Limb (tissue), 2 donors: ENCODE measurements at regions not wholly inside any gene's neighbourhood (a gene's known extent, or its start where the extent isn't known, plus 50 kb on each side); places are given as distances from the start of the nearest gene placed in this dataset.

ENCODE experiments used
- DNase-seq, 2 donors: peaks; one replicate each; pipeline ENCODE4 v3.0.0-alpha.2; 2016; ENCODE audit errors: extremely low spot score in 2 of 2

DNA sequence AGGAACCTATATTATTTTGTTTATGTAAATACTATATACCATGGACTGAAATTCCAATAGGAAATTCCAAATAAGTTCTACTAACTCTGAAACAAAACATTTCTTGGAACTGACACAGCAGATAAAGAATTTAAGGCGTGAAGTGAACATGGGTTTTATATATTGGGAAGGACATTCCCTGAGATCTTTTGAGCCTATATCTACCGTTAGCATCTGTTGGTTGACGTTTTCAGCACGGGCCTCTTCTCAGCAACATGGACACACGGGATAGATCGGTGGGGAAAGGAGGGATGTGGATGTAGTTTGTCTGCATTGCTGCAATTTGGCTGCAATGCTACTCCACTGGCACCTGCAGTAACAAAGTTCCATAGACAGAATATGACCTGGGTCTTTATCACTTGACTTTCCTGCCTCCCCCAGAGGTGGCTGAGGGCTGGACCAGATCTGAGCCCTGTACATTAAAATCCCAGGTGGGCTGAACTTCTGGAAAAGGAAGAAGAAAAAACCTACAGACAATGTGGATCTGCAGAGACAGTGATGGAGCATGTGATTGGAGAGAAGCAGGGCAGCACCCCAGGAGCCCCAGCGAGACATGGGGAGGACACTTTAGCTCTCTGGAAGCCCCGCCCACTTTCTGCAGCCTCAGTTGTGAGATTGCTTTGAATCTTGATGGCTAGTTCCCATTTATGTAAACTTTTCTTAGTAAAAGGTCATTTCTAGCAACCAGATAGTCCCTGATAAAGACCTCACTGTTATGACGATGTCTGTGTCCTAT is 91.2 kb upstream of the CPEB4 start:
- no peak for DNase-seq

- no peak for DNase-seq
Measured at GRCh38 chr5:173798127-173798810, 89.9 kb upstream of the CPEB4 start.

DNA sequence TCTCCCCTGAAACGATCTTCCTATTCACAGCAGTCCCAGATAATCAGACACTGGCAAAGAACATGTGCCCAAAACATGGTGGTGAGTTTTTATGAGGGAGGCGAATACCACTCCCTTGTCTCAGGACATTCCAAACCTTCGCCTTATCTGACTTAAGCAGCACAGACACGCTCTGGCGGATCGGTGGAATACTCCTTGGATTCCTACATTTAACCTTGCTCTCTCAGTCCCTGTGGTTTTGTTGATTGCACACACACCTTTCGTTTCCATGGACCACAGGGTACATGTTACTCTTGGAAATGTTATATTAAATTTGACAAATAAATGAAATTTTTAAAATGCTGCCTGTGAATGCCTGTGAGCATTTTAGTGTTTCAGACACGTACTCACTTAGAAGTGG is 87.8 kb upstream of the CPEB4 start:
- no peak for DNase-seq

DNA sequence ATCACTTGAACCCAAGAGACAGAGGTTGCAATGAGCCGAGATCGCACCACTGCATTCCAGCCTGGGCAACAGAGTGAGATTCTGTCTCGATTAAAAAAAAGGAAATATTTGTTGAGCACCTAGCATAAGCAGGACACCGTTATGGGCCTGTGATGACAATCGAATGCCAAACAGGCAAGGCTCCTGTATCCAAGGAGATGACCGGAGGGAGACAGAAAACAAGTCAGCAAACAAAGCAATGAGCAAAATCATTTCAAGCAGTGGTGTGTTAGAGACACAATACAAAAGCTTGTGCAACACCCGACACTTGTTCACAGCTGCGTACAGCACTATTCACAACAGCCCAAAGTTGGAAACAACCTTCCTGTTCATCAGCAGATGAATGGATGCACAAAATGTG is 87.1 kb upstream of the CPEB4 start:
- no peak for DNase-seq

DNA sequence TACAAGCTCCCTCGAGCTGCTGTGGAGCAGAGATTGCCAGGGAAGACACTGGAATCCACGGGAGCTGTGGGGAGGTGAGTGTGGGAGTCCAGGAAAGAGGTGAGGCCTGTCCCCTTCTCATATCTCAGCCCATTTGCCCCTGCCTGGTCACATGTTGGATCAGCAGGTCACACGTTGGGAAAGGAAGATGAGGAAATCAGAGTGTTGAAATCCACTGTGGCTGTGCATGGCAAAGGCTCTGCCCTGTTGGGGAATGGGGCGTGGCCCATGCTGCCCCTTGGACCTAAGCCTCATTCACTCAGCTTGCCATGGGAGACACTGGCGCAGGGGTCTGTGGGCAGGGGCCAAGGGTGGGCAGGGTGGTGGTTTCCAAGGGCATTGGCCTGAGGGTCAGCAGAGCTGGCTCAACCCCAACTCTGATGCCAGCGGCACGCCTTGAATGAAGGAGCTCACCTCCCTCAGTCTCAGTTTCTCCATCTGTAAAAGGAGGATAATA is 85.4 kb upstream of the CPEB4 start:
- no peak for DNase-seq

DNA sequence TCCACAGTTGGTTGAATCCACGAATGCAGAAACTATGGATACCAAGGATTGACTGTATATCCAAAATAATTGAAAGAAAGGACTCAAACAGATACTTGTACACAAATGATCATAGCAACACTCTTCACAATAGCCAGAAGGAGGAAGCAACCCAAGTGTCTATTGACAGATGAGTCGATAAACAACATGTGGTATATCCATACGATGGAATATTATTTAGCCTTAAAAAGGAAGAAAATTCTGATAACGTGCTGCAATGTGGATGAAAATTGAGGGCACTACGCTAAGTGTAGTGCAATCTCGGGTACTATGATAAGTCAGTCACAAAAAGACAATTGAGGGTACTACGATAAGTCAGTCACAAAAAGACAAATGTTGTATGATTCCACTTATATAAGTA is 83.6 kb upstream of the CPEB4 start:
- DNase-seq: no peak

DNA sequence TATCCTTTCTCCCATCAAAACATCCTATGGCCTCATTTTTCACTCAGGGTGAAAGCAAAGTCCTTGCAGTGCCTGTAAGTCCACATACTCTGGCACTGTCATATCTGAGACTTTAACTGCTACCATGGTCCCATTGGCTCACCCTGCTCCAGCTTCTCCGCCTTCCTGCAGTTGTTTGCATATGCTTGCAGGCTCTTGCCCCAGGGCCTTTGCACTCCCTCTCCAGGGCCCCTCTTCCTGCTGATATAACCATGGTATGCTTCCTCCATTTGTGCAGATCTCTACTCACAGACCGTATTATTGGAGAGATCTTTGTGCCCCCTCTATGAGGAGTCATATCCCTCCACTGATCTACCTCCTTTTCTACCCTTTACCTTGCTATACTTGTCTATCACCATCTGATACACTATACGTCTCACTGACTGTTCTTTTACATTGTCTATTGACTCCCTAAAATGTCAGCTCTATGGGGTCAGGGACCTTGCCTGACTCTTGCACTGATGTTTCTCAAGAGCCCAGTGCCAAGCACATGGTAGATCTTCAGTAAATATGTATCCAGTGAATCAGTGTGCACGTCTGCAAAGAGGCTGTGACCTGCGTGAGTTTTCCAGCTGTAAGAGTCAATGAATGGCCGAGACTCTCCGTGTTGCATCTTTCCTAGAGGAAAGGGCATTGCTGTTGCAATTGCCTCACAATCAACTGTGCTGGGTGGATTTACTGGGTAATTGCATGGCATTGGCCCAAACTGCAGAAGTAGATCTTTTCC is 81.7 kb upstream of the CPEB4 start:
- DNase-seq: no peak

- DNase-seq: no peak
Measured at GRCh38 chr5:173807181-173807655, 80.9 kb upstream of the CPEB4 start.

GRCh38 chr5:173808079-173808808 is 79.9 kb upstream of the CPEB4 start:
- no peak for DNase-seq

GRCh38 chr5:173809014-173809413 is 79.1 kb upstream of the CPEB4 start:
- no peak for DNase-seq

GRCh38 chr5:173812811-173813550 is 75.2 kb upstream of the CPEB4 start:
- no peak for DNase-seq

DNA sequence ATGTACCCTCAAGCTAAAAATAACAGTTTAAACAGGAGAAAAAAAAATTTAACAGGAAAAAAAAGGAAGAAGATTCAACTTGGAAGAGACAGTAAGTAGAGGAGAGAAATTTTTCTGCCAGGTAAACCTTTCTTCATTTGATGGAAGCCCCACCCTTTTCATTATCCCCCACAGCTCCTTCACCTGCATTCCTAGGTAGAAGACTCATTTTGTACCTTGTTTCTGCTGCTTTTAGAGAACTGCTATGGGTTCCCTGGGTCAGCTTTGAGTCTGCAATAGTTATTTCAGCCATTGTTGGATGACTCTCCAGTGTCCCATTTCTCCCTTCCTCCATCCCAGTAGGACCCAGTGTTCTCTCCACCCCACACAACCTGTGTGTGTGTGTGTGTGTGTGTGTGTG is 74.1 kb upstream of the CPEB4 start:
- no peak for DNase-seq

GRCh38 chr5:173815571-173815970 is 72.6 kb upstream of the CPEB4 start:
- DNase-seq: no peak

GRCh38 chr5:173816728-173817127 is 71.4 kb upstream of the CPEB4 start:
- no peak for DNase-seq

DNA sequence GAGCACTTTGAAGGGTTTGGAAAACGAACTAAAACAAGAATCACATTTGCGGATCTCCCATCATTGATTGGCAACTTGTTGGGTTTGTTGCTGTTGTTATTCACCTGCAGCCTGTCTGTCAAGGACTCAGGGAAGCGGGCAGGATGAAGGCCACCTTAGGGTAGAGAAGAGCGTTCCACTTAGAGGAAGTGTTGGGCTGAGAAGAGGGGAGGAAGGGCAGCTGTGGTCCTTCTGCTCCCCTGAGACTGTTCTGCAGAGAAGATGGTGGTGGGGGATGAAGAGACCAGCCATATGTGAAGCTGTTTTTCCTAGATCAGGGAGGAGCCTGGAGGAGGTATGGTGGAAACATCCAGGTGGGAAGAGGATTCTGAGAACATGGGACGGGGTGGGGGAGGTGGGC is 70.6 kb upstream of the CPEB4 start:
- no peak for DNase-seq

DNA sequence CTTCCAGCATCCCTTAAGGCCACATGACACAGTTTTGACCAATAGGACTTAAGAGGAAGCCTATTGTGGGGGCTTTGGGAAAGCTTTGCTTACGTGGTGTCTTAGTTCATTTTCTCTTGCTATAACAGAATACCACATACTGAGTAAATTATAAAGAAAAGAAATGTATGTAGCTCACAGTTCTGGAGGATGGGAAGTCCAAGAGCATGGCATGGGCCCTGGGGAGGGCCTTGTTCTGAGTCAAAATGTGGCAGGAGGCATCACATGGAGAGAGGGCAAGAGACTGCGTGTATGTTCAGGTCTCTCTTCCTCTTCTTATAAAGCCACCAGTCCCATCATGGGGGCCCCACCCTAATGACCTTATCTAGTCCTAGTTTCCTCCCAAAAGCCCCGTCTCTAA is 68.6 kb upstream of the CPEB4 start:
- no peak for DNase-seq

DNA sequence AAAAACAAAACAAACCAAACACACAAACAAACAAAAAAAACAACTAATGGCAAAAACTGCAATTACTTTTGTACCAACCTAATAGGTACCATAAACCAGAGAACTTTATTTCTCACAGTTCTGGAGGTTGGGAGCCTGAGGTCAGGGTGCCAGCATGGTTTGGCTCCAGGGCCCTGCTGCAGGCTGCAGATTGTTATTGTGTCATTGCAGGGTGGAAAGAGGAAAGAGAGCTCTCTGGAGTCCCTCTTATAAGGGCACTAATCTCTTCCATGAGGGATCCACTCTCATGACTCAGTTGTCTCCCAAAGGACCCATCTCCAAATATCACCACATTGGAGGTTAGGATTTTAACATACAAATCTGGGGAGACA is 64.9 kb upstream of the CPEB4 start:
- DNase-seq: no peak

DNA sequence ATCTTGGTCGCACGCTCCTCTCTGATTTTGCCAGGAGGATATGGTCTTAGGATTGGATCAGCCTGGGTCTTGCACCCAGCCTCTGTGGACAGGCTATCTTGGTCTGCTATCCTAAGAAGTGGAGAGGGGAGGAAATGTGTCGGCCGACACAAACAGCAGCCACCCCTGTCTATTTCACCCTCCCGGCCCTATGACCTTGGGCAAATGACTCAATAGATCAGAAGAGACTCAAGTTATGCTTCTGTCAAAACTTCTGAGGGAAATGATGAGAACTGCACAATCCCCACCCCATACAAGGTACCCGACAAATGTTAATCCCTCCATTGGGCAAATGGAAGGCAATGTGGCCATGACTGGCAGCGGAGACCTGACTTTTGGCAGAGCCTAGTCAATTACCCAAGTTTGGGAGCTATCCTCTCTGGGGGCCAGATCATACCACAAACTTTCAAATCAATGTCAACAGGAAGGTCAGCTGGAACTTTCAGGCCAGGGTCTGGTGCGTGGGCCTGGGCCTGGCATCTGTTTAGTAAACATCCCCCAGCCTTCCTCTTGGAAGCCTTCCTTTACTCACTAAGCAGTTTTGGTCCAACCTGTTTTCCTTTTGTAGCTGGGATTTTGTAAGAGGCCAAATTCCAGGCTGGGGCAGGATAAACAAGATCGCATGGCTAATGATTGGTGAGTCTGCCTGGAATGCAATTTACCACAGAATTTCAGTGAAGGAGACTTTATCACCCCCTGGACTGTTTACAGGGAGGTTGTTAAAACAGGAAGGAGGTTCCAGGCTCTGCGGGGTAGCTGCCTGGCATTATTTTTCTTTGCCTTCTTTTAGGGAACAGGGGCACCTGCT is 64.2 kb upstream of the CPEB4 start:
- no peak for DNase-seq

- no peak for DNase-seq
Measured at GRCh38 chr5:173825215-173825865, 62.8 kb upstream of the CPEB4 start.

DNA sequence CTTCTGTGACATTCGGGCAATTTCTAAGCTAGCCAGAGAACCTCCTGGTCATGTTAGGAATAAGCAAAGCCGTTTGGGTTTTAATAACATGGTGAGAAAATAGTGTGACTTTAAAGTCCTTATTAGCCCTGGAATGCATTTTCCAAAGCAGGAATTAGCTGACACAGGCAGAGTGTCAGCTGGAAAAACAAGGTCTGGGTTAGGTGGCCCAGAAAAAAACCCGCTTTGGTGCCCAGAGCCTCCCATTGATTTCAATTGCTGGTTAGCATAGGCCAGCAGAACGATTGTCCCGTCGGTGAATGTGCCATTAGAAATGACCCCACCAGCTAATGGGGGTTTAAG is 62.1 kb upstream of the CPEB4 start:
- DNase-seq: no peak
